SK-N-SH (cell line): ENCODE measurements at regions not wholly inside any gene's neighbourhood (a gene's known extent, or its start where the extent isn't known, plus 50 kb on each side); places are given as distances from the start of the nearest gene placed in this dataset.

Experiments
- CTCF ChIA-PET: fragments of 300-600, 350-600 bp; formaldehyde crosslinking; extraction: SDS; loops from one replicate; lab custom pipeline; 2021; lab: Yijun Ruan, JAX
- POLR2A ChIA-PET: fragments of 350-600 bp; sonication (Branson Sonifier 250); formaldehyde crosslinking; extraction: SDS; loops from one replicate; lab custom pipeline; 2020; ENCODE audit warnings: antibody characterized with exemption, inconsistent platforms; lab: Yijun Ruan, JAX
- DNase-seq: peaks from one replicate; pipeline ENCODE4 v3.0.0; 2012
- H2AFZ ChIP-seq: fragments of 200-600 bp; sonication (generic); 2 replicates; pipeline ENCODE4 v1.8.1; 2016; ENCODE audit warnings: antibody characterized with exemption, mild to moderate bottlenecking, low read depth
- H3F3A ChIP-seq: fragments of 200-600 bp; sonication (generic); replicated peaks from 2 replicates; pipeline ENCODE3; 2016; ENCODE audit warnings: antibody characterized with exemption, mild to moderate bottlenecking; ENCODE audit not compliant: insufficient read depth
- H3K27ac ChIP-seq, 2 experiments: fragments of 200-500 bp in 1 of 2; fragments of 200-600 bp in 1 of 2; sonication (Bioruptor generic) in 1 of 2; sonication (generic), shearing (Covaris generic) in 1 of 2; 2 replicates each; pipeline versions ENCODE4 v1.5.1 to v1.6.1; 2014 to 2016; ENCODE audit warnings: low read depth in 2 of 2, inconsistent platforms in 1 of 2, low read length in 1 of 2, mild to moderate bottlenecking in 1 of 2, mixed read lengths in 1 of 2
- H3K27me3 ChIP-seq: fragments of 200-600 bp; sonication (generic), shearing (Covaris generic); 2 replicates; pipeline ENCODE4 v1.6.1; 2016; ENCODE audit warnings: mixed run types; ENCODE audit not compliant: insufficient read depth
- H3K36me3 ChIP-seq, 2 experiments: fragments of 200-500 bp in 1 of 2; fragments of 200-600 bp in 1 of 2; sonication (Bioruptor generic) in 1 of 2; sonication (generic) in 1 of 2; replicated peaks in 1 of 2; 2 replicates each; pipeline versions ENCODE3 to v1.5.1; 2014 to 2016; ENCODE audit warnings: low read length in 1 of 2, mild to moderate bottlenecking in 1 of 2; ENCODE audit not compliant: insufficient read depth in 2 of 2, control insufficient read depth in 1 of 2
- H3K4me1 ChIP-seq, 2 experiments: fragments of 200-500 bp in 1 of 2; fragments of 200-600 bp in 1 of 2; sonication (Bioruptor generic) in 1 of 2; sonication (generic), shearing (Covaris generic) in 1 of 2; 2 replicates each; pipeline versions ENCODE4 v1.5.1 to v1.6.1; 2014 to 2016; ENCODE audit warnings: low read depth in 1 of 2, low read length in 1 of 2, mixed run types in 1 of 2; ENCODE audit not compliant: insufficient read depth in 2 of 2, control insufficient read depth in 1 of 2
- H3K4me2 ChIP-seq: fragments of 200-600 bp; sonication (generic), shearing (Covaris generic); 2 replicates; pipeline ENCODE4 v1.6.1; 2017; ENCODE audit warnings: mixed run types
- H3K4me3 ChIP-seq, 2 experiments: fragments of 200-500 bp in 1 of 2; fragments of 200-600 bp in 1 of 2; sonication (Bioruptor generic) in 1 of 2; sonication (generic), shearing (Covaris generic) in 1 of 2; 2 replicates each; pipeline versions ENCODE4 v1.5.1 to v1.8.1; 2014 to 2016; ENCODE audit warnings: low read depth in 2 of 2, inconsistent platforms in 1 of 2, low read length in 1 of 2, mild to moderate bottlenecking in 1 of 2, mixed read lengths in 1 of 2, moderate library complexity in 1 of 2
- H3K79me2 ChIP-seq: fragments of 200-600 bp; sonication (generic); 2 replicates; pipeline ENCODE4 v1.8.1; 2017; ENCODE audit warnings: mild to moderate bottlenecking; ENCODE audit not compliant: insufficient read depth
- H3K9ac ChIP-seq: fragments of 200-600 bp; sonication (generic); 2 replicates; pipeline ENCODE4 v1.6.1; 2017; ENCODE audit warnings: mixed run types
- H3K9me2 ChIP-seq: fragments of 200-600 bp; sonication (generic); 2 replicates; pipeline ENCODE4 v1.6.1; 2017; ENCODE audit warnings: mixed run types
- H3K9me3 ChIP-seq: fragments of 200-600 bp; sonication (generic); 2 replicates; pipeline ENCODE4 v1.6.1; 2017; ENCODE audit warnings: mixed run types, mild to moderate bottlenecking, moderate library complexity
- H4K20me1 ChIP-seq: fragments of 200-600 bp; sonication (generic); 2 replicates; pipeline ENCODE4 v1.6.1; 2017; ENCODE audit warnings: mild to moderate bottlenecking, mixed run types; ENCODE audit not compliant: insufficient read depth
- ELF1 ChIP-seq: IDR thresholded peaks from 2 replicates; pipeline ENCODE4 v1.4.0; 2012
- FOXJ3 ChIP-seq: sonication (generic); formaldehyde crosslinking; IDR thresholded peaks from 2 replicates; pipeline ENCODE4 v1.5.1; 2020; ENCODE audit warnings: mild to moderate bottlenecking, missing genetic modification reagents
- GATA2 ChIP-seq: sonication (generic); formaldehyde crosslinking; IDR thresholded peaks from 2 replicates; pipeline ENCODE4 v1.5.0; 2020; ENCODE audit warnings: mild to moderate bottlenecking, missing genetic modification reagents
- IRF3 ChIP-seq: fragments of 150-350 bp; IDR thresholded peaks from 2 replicates; pipeline ENCODE4 v1.6.1; 2016; ENCODE audit warnings: mild to moderate bottlenecking, low read depth, low read length
- JUND ChIP-seq: IDR thresholded peaks from 2 replicates; pipeline ENCODE4 v1.4.0; 2012
- MEF2A ChIP-seq: IDR thresholded peaks from 2 replicates; pipeline ENCODE4 v1.4.0; 2012; ENCODE audit warnings: low read depth, borderline replicate concordance
- NRF1 ChIP-seq: IDR thresholded peaks from 2 replicates; pipeline ENCODE4 v1.6.1; 2012; ENCODE audit warnings: low read depth, mild to moderate bottlenecking, low read length
- PBX3 ChIP-seq: IDR thresholded peaks from 2 replicates; pipeline ENCODE4; 2012
- POLR2AphosphoS5 ChIP-seq: IDR thresholded peaks from 2 replicates; pipeline ENCODE4 v1.6.1; 2012; ENCODE audit warnings: low read depth, low read length
- RAD21 ChIP-seq: IDR thresholded peaks from 2 replicates; pipeline ENCODE4 v1.6.1; 2012; ENCODE audit warnings: mild to moderate bottlenecking, low read length
- RCOR1 ChIP-seq: fragments of 150-350 bp; IDR thresholded peaks from 2 replicates; pipeline ENCODE4 v1.6.1; 2017; ENCODE audit warnings: antibody characterized with exemption, low read length
- REST ChIP-seq: IDR thresholded peaks from 2 replicates; pipeline ENCODE4 v1.6.1; 2012; ENCODE audit warnings: mild to moderate bottlenecking, low read depth, low read length, moderate library complexity
- TCF12 ChIP-seq: IDR thresholded peaks from 2 replicates; pipeline ENCODE4 v1.4.0; 2012
- USF1 ChIP-seq: IDR thresholded peaks from 2 replicates; pipeline ENCODE4 v1.4.0; 2012; ENCODE audit warnings: low read depth, borderline replicate concordance
- YY1 ChIP-seq: IDR thresholded peaks from 2 replicates; pipeline ENCODE4 v1.4.0; 2012; ENCODE audit warnings: low read depth, mild to moderate bottlenecking
- WGBS: methylation state at CpG from one replicate; pipeline ENCODE4 v1.1.6; 2017; ENCODE audit warnings: low lambda C conversion rate; 5-methylcytosine and 5-hydroxymethylcytosine counted together

GRCh38 chr16:49932434-49932833, 76.5 kb upstream of the ZNF423 start:
- H3K36me3 ChIP-seq = no peaks in the 10 kb centered on the region
- H2AFZ ChIP-seq = no peak overlapping the region
- no peak overlapping the region for H3K4me3 ChIP-seq
- H3K9me2 ChIP-seq = no peaks in the 10 kb centered on the region
- DNase-seq = no peak
- 54% methylated on average over 8 of the region's 8 CpGs for WGBS
- POLR2A ChIA-PET = no interaction called here
- H4K20me1 ChIP-seq = no peaks in the 10 kb centered on the region
- TF ChIP-seq RAD21 (no peak), POLR2AphosphoS5 (no peak), PBX3 (no peak), MEF2A (no peak), NRF1 (no peak), TCF12 (no peak), GATA2 (CRISPR knock-in tag) (no peak), JUND (no peak), RCOR1 (no peak)
- H3K4me2 ChIP-seq = no peak overlapping the region
- H3K9me3 ChIP-seq = no peaks in the 10 kb centered on the region
- H3K9ac ChIP-seq = no peak overlapping the region
- H3K79me2 ChIP-seq = no peaks in the 10 kb centered on the region
- H3K27me3 ChIP-seq = no peaks in the 10 kb centered on the region; the same call in 1 of the 2 replicates
- no peaks in the 10 kb centered on the region for H3K4me1 ChIP-seq
- no peak overlapping the region for H3K27ac ChIP-seq
- no peaks in the 10 kb centered on the region for H3F3A ChIP-seq
- CTCF ChIA-PET = interaction anchor here (1.2 to 4.5 kb wide), 5 partner anchors 8 to 524 kb away, joined by 4 to 28 read pairs (median 9); no protein-coding TSS in a partner anchor

GRCh38 chr16:49932946-49933345, 77.0 kb upstream of the ZNF423 start:
- CTCF ChIA-PET = interaction anchor here (1.0 to 4.5 kb wide), 6 partner anchors 9 to 525 kb away, joined by 3 to 28 read pairs (median 6); no protein-coding TSS in a partner anchor
- no peak for DNase-seq
- TF ChIP-seq ELF1 (no peak), YY1 (no peak), REST (no peak), USF1 (no peak), FOXJ3 (no peak), IRF3 (no peak)
- Histone ChIP-seq H3K79me2 (no peaks in the 10 kb centered on the region), H3K27me3 (no peaks in the 10 kb centered on the region; the same call in 1 of the 2 replicates), H3K36me3 (no peaks in the 10 kb centered on the region), H2AFZ (no peak overlapping the region), H3K4me2 (no peak overlapping the region), H3K4me3 (no peak overlapping the region), H3K27ac (no peak overlapping the region), H4K20me1 (no peaks in the 10 kb centered on the region), H3K9ac (no peak overlapping the region), H3F3A (no peaks in the 10 kb centered on the region), H3K9me3 (no peaks in the 10 kb centered on the region), H3K9me2 (no peaks in the 10 kb centered on the region), H3K4me1 (no peaks in the 10 kb centered on the region)
- POLR2A ChIA-PET = no interaction called here
- WGBS = 15% methylated on average over 4 of the region's 4 CpGs
